ENCODE measurements at regions not wholly inside any gene's neighbourhood (a gene's known extent, or its start where the extent isn't known, plus 50 kb on each side); places are given as distances from the start of the nearest gene placed in this dataset.
A peak's percentile ranks its signal among the peaks of the same experiment; 100 is the strongest.

DNA sequence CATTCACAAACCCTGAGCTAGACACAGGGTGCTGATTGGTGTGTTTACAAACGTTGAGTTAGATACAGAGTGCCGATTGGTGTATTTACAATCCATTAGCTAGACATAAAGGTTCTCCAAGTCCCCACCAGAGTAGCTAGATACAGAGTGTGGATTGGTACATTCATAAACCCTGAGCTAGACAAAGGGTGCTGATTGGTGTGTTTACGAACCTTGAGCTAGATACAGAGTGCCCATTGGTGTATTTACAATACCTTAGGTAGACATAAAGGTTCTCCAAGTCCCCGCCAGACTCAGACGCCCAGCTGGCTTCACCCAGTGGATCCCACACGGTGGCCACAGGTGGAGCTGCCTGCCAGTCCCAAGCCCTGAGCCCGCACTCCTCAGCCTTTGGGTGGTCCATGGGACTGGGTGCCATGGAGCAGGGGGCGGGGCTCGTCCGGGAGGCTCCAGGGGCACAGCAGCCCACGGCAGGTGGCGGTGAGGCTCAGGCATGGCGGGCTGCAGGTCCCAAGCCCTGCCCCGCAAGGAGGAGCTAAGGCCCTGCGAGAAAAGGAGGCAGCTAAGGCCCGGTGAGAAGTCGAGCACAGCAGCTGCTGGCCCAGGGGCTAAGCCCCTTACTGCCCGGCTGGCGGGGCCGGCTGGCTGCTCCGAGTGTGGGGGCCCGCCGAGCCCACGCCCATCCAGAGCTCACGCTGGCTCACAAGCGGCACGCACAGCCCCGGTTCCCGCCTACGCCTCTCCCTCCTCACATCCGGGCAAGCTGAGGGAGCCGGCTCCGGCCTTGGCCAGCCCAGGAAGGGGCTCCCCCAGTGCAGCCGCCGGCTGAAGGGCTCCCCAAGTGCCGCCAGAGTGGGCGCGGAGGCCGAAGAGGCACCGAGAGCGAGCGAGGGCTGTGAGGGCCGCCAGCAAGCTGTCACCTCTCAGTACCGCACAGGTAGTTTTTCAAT, 1039.2 kb upstream of the CDH9 start:
- no peak overlapping the region for H3K4me2 ChIP-seq (ENCODE audit: insufficient read depth, low read length)
- no peaks in the 10 kb centered on the region for H3K4me1 ChIP-seq (ENCODE audit: insufficient read depth, low read length)
- H3K27me3 ChIP-seq (ENCODE audit: insufficient read depth, low read length, poor library complexity): no peaks in the 10 kb centered on the region
- no peak overlapping the region for H3K9ac ChIP-seq (ENCODE audit: low read depth, low read length)
- no peak for ATAC-seq (ENCODE audit: insufficient read depth, low read depth)
- H3K9me3 ChIP-seq (ENCODE audit: insufficient read depth, low read length, severe bottlenecking): peaks cover 4% of the 10 kb centered on the region
- DNase-seq: no peak
- no peak overlapping the region for H3K27ac ChIP-seq (ENCODE audit: low read length)
- H4K20me1 ChIP-seq (ENCODE audit: insufficient read depth, low read length): no peaks in the 10 kb centered on the region
- no peak overlapping the region for H3K4me3 ChIP-seq (ENCODE audit: low read depth in 1 of 2, low read length in 2 of 2)
- H2AFZ ChIP-seq (ENCODE audit: low read depth, low read length): no peak overlapping the region
- H3K79me2 ChIP-seq (ENCODE audit: insufficient read depth, low read length): no peaks in the 10 kb centered on the region
- TF ChIP-seq, protein P1, sequence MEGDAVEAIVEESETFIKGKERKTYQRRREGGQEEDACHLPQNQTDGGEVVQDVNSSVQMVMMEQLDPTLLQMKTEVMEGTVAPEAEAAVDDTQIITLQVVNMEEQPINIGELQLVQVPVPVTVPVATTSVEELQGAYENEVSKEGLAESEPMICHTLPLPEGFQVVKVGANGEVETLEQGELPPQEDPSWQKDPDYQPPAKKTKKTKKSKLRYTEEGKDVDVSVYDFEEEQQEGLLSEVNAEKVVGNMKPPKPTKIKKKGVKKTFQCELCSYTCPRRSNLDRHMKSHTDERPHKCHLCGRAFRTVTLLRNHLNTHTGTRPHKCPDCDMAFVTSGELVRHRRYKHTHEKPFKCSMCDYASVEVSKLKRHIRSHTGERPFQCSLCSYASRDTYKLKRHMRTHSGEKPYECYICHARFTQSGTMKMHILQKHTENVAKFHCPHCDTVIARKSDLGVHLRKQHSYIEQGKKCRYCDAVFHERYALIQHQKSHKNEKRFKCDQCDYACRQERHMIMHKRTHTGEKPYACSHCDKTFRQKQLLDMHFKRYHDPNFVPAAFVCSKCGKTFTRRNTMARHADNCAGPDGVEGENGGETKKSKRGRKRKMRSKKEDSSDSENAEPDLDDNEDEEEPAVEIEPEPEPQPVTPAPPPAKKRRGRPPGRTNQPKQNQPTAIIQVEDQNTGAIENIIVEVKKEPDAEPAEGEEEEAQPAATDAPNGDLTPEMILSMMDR (IDR thresholded peaks at IDR 0.05; ENCODE audit: borderline replicate concordance, extremely low read depth, low read length, poor library complexity, severe bottlenecking): no peak
- no peak for TF ChIP-seq EZH2 (IDR thresholded peaks at IDR 0.05; ENCODE audit: borderline replicate concordance, low read depth, low read length, severe bottlenecking)
- no peaks in the 10 kb centered on the region for H3K36me3 ChIP-seq (ENCODE audit: insufficient read depth, low read length)

DNA sequence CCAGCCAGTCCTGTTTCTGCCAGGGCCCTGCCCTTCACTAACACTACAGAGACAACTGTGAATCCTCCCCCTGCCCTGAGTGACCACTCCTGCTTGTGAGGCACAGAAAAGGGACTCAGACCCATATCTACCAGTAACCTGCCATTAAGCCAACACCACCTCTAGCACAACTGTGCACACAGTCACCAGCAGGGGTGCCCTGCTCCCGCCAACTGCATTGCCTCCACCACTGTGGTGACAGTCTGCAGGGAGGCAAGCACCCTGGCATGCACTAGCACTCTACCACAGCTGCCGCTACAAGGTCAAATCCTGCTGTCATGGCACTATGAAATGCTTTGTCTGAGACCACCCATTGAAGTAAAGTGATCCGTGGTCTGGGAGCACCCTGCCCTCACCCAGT, 1028.5 kb upstream of the CDH9 start:
- no peaks in the 10 kb centered on the region for H3K27me3 ChIP-seq (ENCODE audit: insufficient read depth, low read length, poor library complexity)
- H3K79me2 ChIP-seq (ENCODE audit: insufficient read depth, low read length): no peaks in the 10 kb centered on the region
- H3K9ac ChIP-seq (ENCODE audit: low read depth, low read length): no peak overlapping the region
- H3K4me3 ChIP-seq (ENCODE audit: low read depth in 1 of 2, low read length in 2 of 2): no peak overlapping the region
- no peaks in the 10 kb centered on the region for H3K4me1 ChIP-seq (ENCODE audit: insufficient read depth, low read length)
- no peak overlapping the region for H3K4me2 ChIP-seq (ENCODE audit: insufficient read depth, low read length)
- DNase-seq (no peak), ATAC-seq (ENCODE audit: insufficient read depth, low read depth) (no peak)
- no peak overlapping the region for H3K27ac ChIP-seq (ENCODE audit: low read length)
- TF ChIP-seq EZH2 (IDR thresholded peaks at IDR 0.05; ENCODE audit: borderline replicate concordance, low read depth, low read length, severe bottlenecking): no peak
- TF ChIP-seq, protein P1 (IDR thresholded peaks at IDR 0.05; ENCODE audit: borderline replicate concordance, extremely low read depth, low read length, poor library complexity, severe bottlenecking): peak; percentile 19
- no peak overlapping the region for H2AFZ ChIP-seq (ENCODE audit: low read depth, low read length)
- no peaks in the 10 kb centered on the region for H4K20me1 ChIP-seq (ENCODE audit: insufficient read depth, low read length)
- peaks cover 4% of the 10 kb centered on the region for H3K9me3 ChIP-seq (ENCODE audit: insufficient read depth, low read length, severe bottlenecking)
- no peaks in the 10 kb centered on the region for H3K36me3 ChIP-seq (ENCODE audit: insufficient read depth, low read length)

DNA sequence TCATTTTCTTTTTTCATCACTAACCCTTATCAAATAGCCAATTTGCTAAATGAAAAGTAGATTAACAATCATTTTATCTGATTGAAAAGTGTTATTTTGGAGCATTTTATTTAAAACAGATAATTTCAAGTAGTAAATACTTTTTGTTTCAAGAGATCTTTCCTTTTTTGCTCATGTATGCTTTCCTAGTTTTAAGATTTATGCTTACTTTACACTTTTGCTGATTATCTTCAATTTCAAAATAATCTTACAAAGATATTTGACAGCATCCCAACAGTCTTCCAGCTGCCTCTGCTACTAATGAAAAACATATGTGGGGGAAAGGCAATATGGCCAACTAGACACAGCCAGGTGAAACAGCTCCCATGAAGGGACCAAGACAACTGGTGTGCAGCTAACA, 1027.3 kb upstream of the CDH9 start:
- H3K36me3 ChIP-seq (ENCODE audit: insufficient read depth, low read length): no peaks in the 10 kb centered on the region
- H3K9me3 ChIP-seq (ENCODE audit: insufficient read depth, low read length, severe bottlenecking): peaks cover 4% of the 10 kb centered on the region
- no peak overlapping the region for H3K9ac ChIP-seq (ENCODE audit: low read depth, low read length)
- TF ChIP-seq, protein P1 (IDR thresholded peaks at IDR 0.05; ENCODE audit: borderline replicate concordance, extremely low read depth, low read length, poor library complexity, severe bottlenecking): no peak
- TF ChIP-seq EZH2 (IDR thresholded peaks at IDR 0.05; ENCODE audit: borderline replicate concordance, low read depth, low read length, severe bottlenecking): no peak
- H3K27me3 ChIP-seq (ENCODE audit: insufficient read depth, low read length, poor library complexity): no peaks in the 10 kb centered on the region
- no peak overlapping the region for H3K27ac ChIP-seq (ENCODE audit: low read length)
- H3K4me1 ChIP-seq (ENCODE audit: insufficient read depth, low read length): no peaks in the 10 kb centered on the region
- H3K79me2 ChIP-seq (ENCODE audit: insufficient read depth, low read length): no peaks in the 10 kb centered on the region
- H3K4me2 ChIP-seq (ENCODE audit: insufficient read depth, low read length): no peak overlapping the region
- H2AFZ ChIP-seq (ENCODE audit: low read depth, low read length): no peak overlapping the region; the same call in 1 of the 2 replicates
- no peaks in the 10 kb centered on the region for H4K20me1 ChIP-seq (ENCODE audit: insufficient read depth, low read length)
- H3K4me3 ChIP-seq (ENCODE audit: low read depth in 1 of 2, low read length in 2 of 2): no peak overlapping the region
- DNase-seq (no peak), ATAC-seq (ENCODE audit: insufficient read depth, low read depth) (no peak)

Measured in DND-41 (cell line).